Gastrocnemius medialis (tissue), 4 donors: ENCODE measurements at regions not wholly inside any gene's neighbourhood (a gene's known extent, or its start where the extent isn't known, plus 50 kb on each side); places are given as distances from the start of the nearest gene placed in this dataset.

ENCODE experiments used
- POLR2A ChIP-seq, 2 donors: fragments of 450-650 bp; IDR thresholded peaks; one replicate each; pipeline ENCODE4 v1.6.1; 2017; ENCODE audit warnings: antibody characterized with exemption in 2 of 2, mild to moderate bottlenecking in 2 of 2, moderate library complexity in 2 of 2
- TF ChIP-seq, protein P1 (sequence below), 5 experiments: fragments of 450-650 bp in 3 of 5; fragments of 200-600 bp in 2 of 5; sonication (generic) in 2 of 5; IDR thresholded peaks in 4 of 5; conservative IDR thresholded peaks in 1 of 5; 1 replicate in 4 of 5; 2 replicates in 1 of 5; pipeline ENCODE4 v1.5.1; 2016 to 2019; ENCODE audit warnings: antibody characterized with exemption in 5 of 5, mild to moderate bottlenecking in 3 of 5, moderate library complexity in 3 of 5

DNA sequence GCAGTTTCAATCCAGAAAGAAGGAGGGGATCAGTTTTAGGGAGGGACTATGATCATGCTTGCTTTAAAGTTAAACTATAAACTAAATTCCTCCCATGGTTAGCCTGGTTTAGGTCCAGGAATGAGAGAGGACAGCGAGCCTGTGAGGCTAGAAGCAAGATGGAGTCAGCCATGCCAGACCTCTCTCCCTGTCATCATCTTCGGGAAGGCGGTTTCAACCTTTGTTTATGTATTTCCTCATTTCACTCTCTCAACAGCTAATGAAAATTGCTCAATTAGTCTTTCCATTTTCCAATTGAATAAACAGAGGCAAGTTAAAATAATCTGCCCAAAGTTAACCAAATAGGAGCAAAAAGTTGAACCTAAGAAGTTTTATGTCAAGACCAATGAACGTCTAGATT is 201.5 kb downstream of the KCNJ2 start:
- TF ChIP-seq, protein P1, sequence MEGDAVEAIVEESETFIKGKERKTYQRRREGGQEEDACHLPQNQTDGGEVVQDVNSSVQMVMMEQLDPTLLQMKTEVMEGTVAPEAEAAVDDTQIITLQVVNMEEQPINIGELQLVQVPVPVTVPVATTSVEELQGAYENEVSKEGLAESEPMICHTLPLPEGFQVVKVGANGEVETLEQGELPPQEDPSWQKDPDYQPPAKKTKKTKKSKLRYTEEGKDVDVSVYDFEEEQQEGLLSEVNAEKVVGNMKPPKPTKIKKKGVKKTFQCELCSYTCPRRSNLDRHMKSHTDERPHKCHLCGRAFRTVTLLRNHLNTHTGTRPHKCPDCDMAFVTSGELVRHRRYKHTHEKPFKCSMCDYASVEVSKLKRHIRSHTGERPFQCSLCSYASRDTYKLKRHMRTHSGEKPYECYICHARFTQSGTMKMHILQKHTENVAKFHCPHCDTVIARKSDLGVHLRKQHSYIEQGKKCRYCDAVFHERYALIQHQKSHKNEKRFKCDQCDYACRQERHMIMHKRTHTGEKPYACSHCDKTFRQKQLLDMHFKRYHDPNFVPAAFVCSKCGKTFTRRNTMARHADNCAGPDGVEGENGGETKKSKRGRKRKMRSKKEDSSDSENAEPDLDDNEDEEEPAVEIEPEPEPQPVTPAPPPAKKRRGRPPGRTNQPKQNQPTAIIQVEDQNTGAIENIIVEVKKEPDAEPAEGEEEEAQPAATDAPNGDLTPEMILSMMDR (IDR thresholded peaks at IDR 0.05 in 4 of 5, conservative IDR thresholded peaks at IDR 0.05 in 1 of 5), result no peak
- TF ChIP-seq POLR2A (IDR thresholded peaks at IDR 0.05), result no peak
